22Rv1 (cell line): ENCODE measurements at regions not wholly inside any gene's neighbourhood (a gene's known extent, or its start where the extent isn't known, plus 50 kb on each side); places are given as distances from the start of the nearest gene placed in this dataset.

Experiments
- H3K27ac ChIP-seq: fragments of 450-650 bp; 2 replicates; pipeline ENCODE4 v1.5.1; 2017
- CTCF ChIP-seq: fragments of 450-650 bp; IDR thresholded peaks from 2 replicates; pipeline ENCODE4 v1.5.1; 2017; ENCODE audit warnings: mild to moderate bottlenecking
- ZFX ChIP-seq: fragments of 450-650 bp; IDR thresholded peaks from 2 replicates; pipeline ENCODE4 v1.6.1; 2017; ENCODE audit warnings: antibody characterized with exemption, borderline replicate concordance

GRCh38 chr9:99415606-99416005 is 193.5 kb downstream of the SEC61B start:
- TF ChIP-seq ZFX (no peak), CTCF (no peak)
- H3K27ac ChIP-seq = no peak overlapping the region

- TF ChIP-seq ZFX (no peak), CTCF (no peak)
- H3K27ac ChIP-seq = no peak overlapping the region
Measured at GRCh38 chr9:99416007-99416406, 193.9 kb downstream of the SEC61B start.

GRCh38 chr9:99419070-99419469 is 197.0 kb downstream of the SEC61B start:
- TF ChIP-seq ZFX (no peak), CTCF (no peak)
- no peak overlapping the region for H3K27ac ChIP-seq

- H3K27ac ChIP-seq = no peak overlapping the region
- TF ChIP-seq CTCF = no peak
- no peak for TF ChIP-seq ZFX
Measured at GRCh38 chr9:99421369-99421768, 199.3 kb downstream of the SEC61B start.

GRCh38 chr9:99425124-99425523 is 203.0 kb downstream of the SEC61B start:
- TF ChIP-seq ZFX = no peak
- TF ChIP-seq CTCF = no peak
- H3K27ac ChIP-seq = no peak overlapping the region

- no peak for TF ChIP-seq ZFX
- TF ChIP-seq CTCF = no peak
- H3K27ac ChIP-seq = no peak overlapping the region
Measured at GRCh38 chr9:99425923-99426842, 204.1 kb downstream of the SEC61B start.

GRCh38 chr9:99427260-99427659 is 205.2 kb downstream of the SEC61B start:
- no peak overlapping the region for H3K27ac ChIP-seq
- TF ChIP-seq CTCF = no peak
- no peak for TF ChIP-seq ZFX
